ENCODE measurements at regions not wholly inside any gene's neighbourhood (a gene's known extent, or its start where the extent isn't known, plus 50 kb on each side); places are given as distances from the start of the nearest gene placed in this dataset.

- Histone ChIP-seq H4K20me1 (replicated peaks; ENCODE audit: control insufficient read depth, insufficient read depth, low read length) (no peaks in the 10 kb centered on the region), H3K27ac (ENCODE audit: extremely low read depth, low read depth, low read length) (no peak overlapping the region), H3K27me3 (ENCODE audit: control insufficient read depth in 2 of 2, insufficient read depth in 2 of 2, low read length in 2 of 2) (no peaks in the 10 kb centered on the region), H3K79me2 (ENCODE audit: control insufficient read depth, insufficient read depth, low read length) (no peaks in the 10 kb centered on the region), H3K9ac (ENCODE audit: insufficient read depth in 1 of 2, low read depth in 2 of 2, low read length in 2 of 2) (no peak overlapping the region), H3K9me1 (ENCODE audit: control insufficient read depth, insufficient read depth, low read length) (no peaks in the 10 kb centered on the region), H3K36me3 (ENCODE audit: control insufficient read depth, insufficient read depth, low read length) (no peaks in the 10 kb centered on the region), H2AFZ (ENCODE audit: low read depth, low read length) (no peak overlapping the region), H3K9me3 (replicated peaks; ENCODE audit: control insufficient read depth, insufficient read depth, low read depth, low read length) (no peaks in the 10 kb centered on the region; the same call in 1 of the 2 replicates), H3K4me3 (no peak overlapping the region), H3K4me2 (ENCODE audit: insufficient read depth, low read length) (no peak overlapping the region), H3K4me1 (replicated peaks in 1 of 2; ENCODE audit: control insufficient read depth in 2 of 2, insufficient read depth in 2 of 2, low read length in 2 of 2) (no peaks in the 10 kb centered on the region)
- POLR2A ChIA-PET: no interaction called here
- ATAC-seq (no peak), FAIRE-seq (no peak), DNase-seq (ENCODE audit: extremely low read depth in 1 of 4, low spot score in 3 of 4) (no peak)
- intact Hi-C loops (cut with micrococcal nuclease): no loop called here
- no TSS peak for BruUV-seq (replicated peaks)
- CTCF ChIA-PET (ENCODE audit: low intra/inter-chr PET ratio): interaction anchor here (0.6 kb wide), 1 partner anchor 750 kb away, joined by 6 read pairs; no protein-coding TSS in a partner anchor
- TF ChIP-seq JUND (IDR thresholded peaks at IDR 0.05; ENCODE audit: borderline replicate concordance, low read depth, low read length) (no peak), JUND (tag; IDR thresholded peaks at IDR 0.05; ENCODE audit: borderline replicate concordance, low read depth, low read length) (no peak), PML (IDR thresholded peaks at IDR 0.05; ENCODE audit: low read length) (no peak), POU5F1 (IDR thresholded peaks at IDR 0.05; ENCODE audit: borderline replicate concordance, low read depth, low read length, partially characterized antibody) (no peak), CTCFL (IDR thresholded peaks at IDR 0.05; ENCODE audit: borderline replicate concordance, insufficient read depth, low read depth, low read length, poor library complexity, severe bottlenecking) (no peak), KAT8 (IDR thresholded peaks at IDR 0.05; ENCODE audit: low read depth) (no peak), TCF7L2 (IDR thresholded peaks at IDR 0.05; ENCODE audit: low read depth, low read length) (no peak), ZNF174 (CRISPR knock-in tag; IDR thresholded peaks at IDR 0.05) (no peak), RBM25 (IDR thresholded peaks at IDR 0.05; ENCODE audit: low read depth, low read length, severe bottlenecking) (no peak), POLR2A (conservative IDR thresholded peaks at IDR 0.05) (no peak), NFXL1 (CRISPR knock-in tag; IDR thresholded peaks at IDR 0.05) (no peak), TAF15 (IDR thresholded peaks at IDR 0.05; ENCODE audit: low read depth, low read length) (no peak), ZNF354B (CRISPR knock-in tag; IDR thresholded peaks at IDR 0.05) (no peak), HINFP (tag; conservative IDR thresholded peaks at IDR 0.05; ENCODE audit: low read depth) (no peak)
- in situ Hi-C loops (cut with MboI): no loop called here
- WGBS (ENCODE audit: insufficient coverage, low coverage, missing lambda C conversion rate): 0% methylated on average over 1 of the region's 1 CpG
Measured at GRCh38 chr11:39809833-39810232, 1649.6 kb downstream of the LRRC4C start.
